CD4-positive, alpha-beta T cell treated with Interleukin-17A for 4 hours (primary cell): ENCODE measurements at regions not wholly inside any gene's neighbourhood (a gene's known extent, or its start where the extent isn't known, plus 50 kb on each side); places are given as distances from the start of the nearest gene placed in this dataset.

Experiments
- DNase-seq: peaks from one replicate; pipeline ENCODE4 v3.0.0-alpha.2; 2020; ENCODE audit warnings: mixed read lengths

GRCh38 chr3:117873249-117873600, 1161.4 kb downstream of the IGSF11 start:
- DNase-seq = no peak

GRCh38 chr3:117874028-117874690, 1160.5 kb downstream of the IGSF11 start:
- no peak for DNase-seq

GRCh38 chr3:117874904-117875874, 1159.5 kb downstream of the IGSF11 start:
- no peak for DNase-seq

DNA sequence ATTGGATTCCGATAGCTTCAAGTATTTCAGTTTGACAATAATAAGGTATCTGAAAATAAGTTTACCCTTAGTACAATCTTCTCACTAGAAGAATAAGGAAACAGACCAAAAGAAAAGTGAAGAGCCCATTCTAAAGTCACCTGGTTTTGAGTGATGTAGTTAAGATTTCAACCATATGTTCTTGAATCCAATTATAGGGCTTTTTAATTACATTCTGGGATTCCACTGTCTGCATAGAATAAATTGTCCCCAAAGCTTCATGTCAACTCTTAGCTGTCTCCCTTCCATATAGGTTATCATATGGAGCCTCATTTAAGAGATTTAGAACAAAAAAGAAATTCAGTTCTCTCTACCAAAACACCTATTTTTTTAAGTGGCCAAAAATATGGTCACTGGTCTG, 1158.8 kb downstream of the IGSF11 start:
- DNase-seq = no peak

DNA sequence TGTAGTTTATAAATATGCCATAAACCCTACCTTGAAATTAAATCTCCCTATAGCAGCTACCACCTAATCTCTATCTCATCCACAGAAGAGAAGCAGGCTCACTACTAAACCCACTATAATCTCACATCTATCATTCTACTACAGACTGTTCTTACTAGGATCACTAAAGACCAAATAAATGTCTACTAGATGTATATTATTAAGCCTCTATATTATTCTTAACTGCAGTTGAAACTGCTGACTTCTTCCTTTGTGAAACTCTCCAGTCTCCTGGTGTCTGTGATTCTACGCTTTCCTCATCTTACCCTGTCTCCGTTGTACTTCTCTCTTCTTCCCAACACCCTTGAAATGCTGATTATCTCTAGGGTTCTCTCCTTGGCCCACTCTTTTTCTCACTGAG, 1154.0 kb downstream of the IGSF11 start:
- no peak for DNase-seq

DNA sequence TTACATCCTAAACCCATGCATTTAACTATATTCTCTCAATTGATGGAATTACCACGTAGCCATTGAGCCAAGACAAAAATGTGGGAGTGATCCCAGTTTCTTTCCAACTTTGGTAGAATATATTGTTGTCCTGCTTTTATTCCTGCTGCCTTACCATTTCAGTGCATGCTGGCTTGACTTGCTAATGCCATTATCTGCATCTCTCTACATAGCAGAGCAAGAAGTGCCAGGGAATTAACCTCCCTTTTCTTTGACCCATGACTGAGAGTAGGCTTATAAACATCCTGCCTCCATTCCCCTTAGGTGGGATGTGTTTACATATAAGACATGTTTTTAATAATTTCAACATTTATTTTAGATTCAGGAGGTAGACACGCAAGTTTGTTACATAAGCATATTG, 1153.4 kb downstream of the IGSF11 start:
- no peak for DNase-seq

GRCh38 chr3:117885011-117885441, 1149.6 kb downstream of the IGSF11 start:
- no peak for DNase-seq

- no peak for DNase-seq
Measured at GRCh38 chr3:117886147-117886546, 1148.5 kb downstream of the IGSF11 start.

DNA sequence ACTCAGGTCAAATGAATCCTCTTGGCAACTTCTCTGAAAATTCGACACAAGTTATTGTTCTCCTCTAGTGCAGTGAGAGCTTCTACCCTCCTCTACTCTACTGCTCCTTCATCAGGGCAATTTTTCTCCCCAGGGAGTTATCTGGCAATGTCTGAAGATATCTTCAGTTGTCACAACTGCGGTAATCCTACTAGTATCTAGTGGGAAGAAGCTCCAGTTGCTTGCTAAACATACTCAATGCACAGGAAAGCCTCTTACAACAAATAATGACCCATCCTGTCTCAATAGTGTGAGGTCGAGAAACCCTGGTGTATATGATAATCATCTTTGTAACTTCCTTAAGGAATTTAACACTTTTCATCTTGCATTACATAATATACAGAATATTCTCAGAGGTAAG, 1147.6 kb downstream of the IGSF11 start:
- DNase-seq = no peak

GRCh38 chr3:117887901-117888300, 1146.7 kb downstream of the IGSF11 start:
- no peak for DNase-seq

DNA sequence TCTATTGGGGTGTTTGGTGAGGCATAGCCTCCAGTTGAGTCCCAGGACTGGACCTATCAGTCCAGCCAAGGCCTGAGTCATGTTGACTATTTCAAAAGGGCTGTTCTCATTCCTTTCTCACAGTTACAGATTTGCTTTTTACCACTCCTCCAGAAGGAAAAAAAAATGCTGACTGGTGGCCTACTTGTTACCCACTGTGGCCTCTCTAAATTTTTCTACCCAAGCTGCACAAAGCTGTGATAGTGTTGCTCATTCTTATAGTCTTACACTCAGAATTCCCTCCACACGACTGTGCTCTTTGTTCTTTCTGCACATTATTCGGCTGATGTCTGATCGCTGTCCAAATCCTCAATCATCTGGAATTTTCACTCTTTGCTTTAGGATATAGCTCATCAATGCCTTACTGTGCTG, 1142.2 kb downstream of the IGSF11 start:
- DNase-seq = no peak

GRCh38 chr3:117893001-117893400, 1141.6 kb downstream of the IGSF11 start:
- no peak for DNase-seq

GRCh38 chr3:117893638-117894037, 1141.0 kb downstream of the IGSF11 start:
- no peak for DNase-seq

DNA sequence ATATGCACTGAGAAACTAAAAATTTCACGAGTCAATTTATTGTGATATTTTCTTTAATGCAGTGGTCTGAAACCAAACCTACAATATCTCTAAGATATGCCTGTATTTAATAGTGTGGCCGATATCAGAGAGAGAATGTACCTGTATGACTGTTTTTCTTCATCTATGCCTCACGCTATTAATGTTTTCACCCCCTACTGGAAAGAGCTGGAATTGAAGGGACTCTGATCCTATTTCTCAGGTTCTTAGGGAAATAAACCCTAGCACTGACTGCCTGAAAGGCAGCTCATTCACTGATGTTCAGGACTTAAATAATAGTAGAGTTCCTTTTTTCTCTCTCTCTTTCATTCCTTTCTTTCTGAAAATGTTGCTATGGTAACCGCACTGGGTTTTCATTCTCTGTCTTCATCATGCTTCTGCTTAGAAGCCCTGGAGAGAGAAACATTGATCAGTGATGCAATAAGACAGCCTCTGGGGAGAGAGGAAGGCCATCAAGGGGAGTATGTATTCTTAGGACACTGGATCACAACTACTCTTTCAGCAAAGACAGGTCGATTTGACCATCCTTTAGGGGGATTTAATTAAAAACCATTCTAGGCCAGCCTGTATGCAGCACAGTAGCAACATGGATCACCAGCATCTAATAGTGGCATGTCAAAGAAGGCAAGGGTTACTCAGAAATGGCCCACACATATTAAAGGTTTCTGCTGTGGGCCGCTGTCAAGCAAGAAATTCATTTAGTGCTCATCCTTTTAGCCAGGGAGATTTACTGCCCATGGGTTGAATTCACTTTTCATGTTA, 1135.7 kb downstream of the IGSF11 start:
- DNase-seq = no peak

DNA sequence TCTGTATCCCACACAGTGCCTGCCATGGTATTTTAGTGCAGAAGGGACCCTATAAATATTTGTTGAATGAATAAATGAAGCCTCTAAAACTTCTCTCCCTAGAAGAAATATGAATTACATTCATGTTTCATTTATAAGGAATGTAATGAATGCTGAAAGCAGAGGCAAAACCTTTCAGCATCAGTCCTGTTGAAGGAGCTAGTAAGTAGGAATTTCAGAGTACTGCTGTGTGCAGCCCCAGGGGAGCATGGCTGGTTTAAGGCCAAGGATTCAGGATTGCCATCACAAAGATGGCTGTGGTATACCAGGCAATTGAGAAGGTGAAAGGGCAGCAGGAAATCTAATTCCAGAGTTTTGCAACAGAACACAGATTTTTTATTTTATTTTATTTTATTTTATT, 1131.4 kb downstream of the IGSF11 start:
- DNase-seq = no peak

GRCh38 chr3:117910820-117911521, 1123.7 kb downstream of the IGSF11 start:
- no peak for DNase-seq

DNA sequence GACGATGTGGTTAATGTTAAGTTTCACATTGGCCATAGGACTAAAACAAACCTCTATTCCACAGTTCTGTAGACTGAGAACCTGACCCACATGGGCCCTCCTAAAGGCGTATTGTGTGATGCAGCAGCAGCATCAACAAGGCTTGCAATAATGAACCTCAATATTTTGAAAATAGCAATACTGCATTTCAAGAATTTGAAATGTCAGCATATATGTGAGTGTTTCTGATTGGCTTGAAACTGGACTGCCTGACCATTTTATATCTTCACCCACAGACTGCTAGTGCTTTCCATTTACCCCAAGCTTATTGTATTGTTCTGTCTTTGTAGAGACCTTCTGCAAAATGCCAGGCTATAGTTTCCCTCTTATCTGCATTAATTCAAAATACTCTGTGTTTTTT, 1122.3 kb downstream of the IGSF11 start:
- DNase-seq = no peak

- no peak for DNase-seq
Measured at GRCh38 chr3:117914540-117915100, 1120.0 kb downstream of the IGSF11 start.

DNA sequence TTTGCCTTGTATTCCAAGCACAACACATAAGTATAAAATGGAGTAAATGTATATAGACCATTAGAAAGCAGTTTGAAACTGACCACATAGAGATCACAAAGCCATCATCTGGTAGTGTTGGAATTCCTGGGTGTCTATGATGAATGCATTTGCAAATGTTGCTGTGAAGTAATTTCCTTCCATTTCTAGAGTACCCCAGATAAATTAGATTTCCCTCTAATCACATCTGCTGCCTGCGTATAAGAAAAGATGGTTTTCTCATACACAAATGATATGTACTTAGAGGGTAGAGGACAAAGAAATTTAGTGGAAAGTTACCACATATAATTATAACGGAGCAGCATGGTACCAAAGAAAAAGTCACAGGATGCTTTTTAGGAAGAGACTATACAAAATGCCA, 1117.8 kb downstream of the IGSF11 start:
- DNase-seq = no peak

- DNase-seq = no peak
Measured at GRCh38 chr3:117919621-117920020, 1115.0 kb downstream of the IGSF11 start.

- no peak for DNase-seq
Measured at GRCh38 chr3:117920253-117920898, 1114.3 kb downstream of the IGSF11 start.

- no peak for DNase-seq
Measured at GRCh38 chr3:117921411-117921810, 1113.2 kb downstream of the IGSF11 start.
